Ovary (tissue), 7 donors: ENCODE measurements at regions not wholly inside any gene's neighbourhood (a gene's known extent, or its start where the extent isn't known, plus 50 kb on each side); places are given as distances from the start of the nearest gene placed in this dataset.
"Not testable (repeated sequence)": the region's sequence is repeated elsewhere in the genome, so short reads cannot be mapped to it uniquely, and the experiment has no call there.

Experiments used
- DNase-seq, 5 donors: peaks; one replicate each; pipeline ENCODE4 v3.0.0-alpha.2; 2019 to 2020
- H3K27ac ChIP-seq, 2 donors: fragments of 200-600 bp; one replicate each; pipeline versions ENCODE4 v1.5.1 to v1.8.0; 2019 to 2022
- H3K27me3 ChIP-seq: fragments of 200-600 bp; one replicate; pipeline ENCODE4 v1.8.0; 2022
- H3K36me3 ChIP-seq: fragments of 200-600 bp; sonication (generic); one replicate; pipeline ENCODE4 v1.5.1; 2019
- H3K4me1 ChIP-seq: one replicate; pipeline ENCODE4 v1.8.1; 2013; ENCODE audit warnings: mild to moderate bottlenecking, moderate library complexity; ENCODE audit not compliant: insufficient read depth
- H3K4me3 ChIP-seq: fragments of 200-600 bp; sonication (generic); one replicate; pipeline ENCODE4 v1.5.1; 2017
- H3K9me3 ChIP-seq, 2 donors: fragments of 200-600 bp in 1 of 2; sonication (generic) in 1 of 2; one replicate each; pipeline versions ENCODE4 v1.5.1 to v1.8.1; 2013 to 2019; ENCODE audit warnings: mild to moderate bottlenecking in 1 of 2, moderate library complexity in 1 of 2
- WGBS, 3 donors: extraction: QIAGEN DNeasy Blood & Tissue Kit in 1 of 3; methylation state at CpG; one replicate each; pipeline versions ENCODE4 v1.1.5 to v1.1.7; 2013 to 2017; 5-methylcytosine and 5-hydroxymethylcytosine counted together
- intact Hi-C, 4 donors: fragments of 100-400 bp; cut with DNase I; formaldehyde crosslinking; loops; one replicate each; pipeline versions ENCODE4 v1.11.0 to v1.15.1; 2022 to 2023
- donor health status: DM: no; HTN: no; CAD: no; lungs with moderate emphysema.
- donor health status: DM: no; HTN: no; CAD: no.
- donor health status: Bipolar disorder and iron deficiency.
- donor health status: DM: no; HTN: no; CAD: no.
- donor health status: DM: yes; HTN: yes; CAD: no.

DNA sequence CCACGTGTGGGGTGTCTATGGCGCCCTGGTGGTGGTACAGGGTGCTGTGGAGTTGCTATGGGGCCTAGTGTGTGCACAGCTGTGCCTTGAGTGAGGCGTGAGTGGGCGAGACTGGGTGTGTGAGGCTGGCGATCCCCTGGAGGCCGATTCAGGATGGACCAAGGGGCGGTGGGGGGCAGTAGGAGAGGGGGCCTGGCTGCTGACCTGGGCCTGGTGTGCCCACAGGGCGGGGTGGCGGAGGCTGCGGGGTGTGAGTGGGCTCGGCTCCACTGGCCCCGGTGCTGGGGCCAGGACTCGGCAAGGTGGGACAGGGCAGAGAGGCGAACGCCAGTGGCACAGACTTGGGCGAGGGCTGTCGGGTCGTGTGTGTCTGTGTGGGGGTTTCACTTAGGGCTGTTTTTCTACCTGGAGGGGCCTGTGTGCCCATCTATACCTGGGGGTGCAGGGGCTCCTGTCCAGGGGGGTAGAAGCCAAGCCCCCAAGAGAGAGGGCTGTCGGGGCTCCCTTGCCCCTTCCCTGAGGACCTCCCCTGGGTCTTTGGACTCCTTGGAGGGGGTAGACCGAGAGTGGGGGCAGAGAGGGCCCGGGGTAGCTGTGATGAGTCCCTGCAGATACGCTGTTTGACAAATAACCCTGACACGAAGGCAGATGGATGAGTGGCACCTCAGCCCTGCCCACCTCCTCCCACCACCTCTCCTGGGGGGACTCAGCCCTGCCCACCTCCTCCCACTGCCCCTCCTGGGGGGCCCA lies 194.6 kb downstream of the TMEM121 start:
- H3K27ac ChIP-seq, H3K4me1 ChIP-seq, H3K4me3 ChIP-seq, H3K36me3 ChIP-seq, H3K27me3 ChIP-seq, H3K9me3 ChIP-seq, intact Hi-C loops: not testable (repeated sequence)
- WGBS, 3 donors, result 82 to 96% (median 85%) methylated on average over 5 to 21 of the region's 23 CpGs
- peak in 1 of 5 donors; percentile 0 for DNase-seq

DNA sequence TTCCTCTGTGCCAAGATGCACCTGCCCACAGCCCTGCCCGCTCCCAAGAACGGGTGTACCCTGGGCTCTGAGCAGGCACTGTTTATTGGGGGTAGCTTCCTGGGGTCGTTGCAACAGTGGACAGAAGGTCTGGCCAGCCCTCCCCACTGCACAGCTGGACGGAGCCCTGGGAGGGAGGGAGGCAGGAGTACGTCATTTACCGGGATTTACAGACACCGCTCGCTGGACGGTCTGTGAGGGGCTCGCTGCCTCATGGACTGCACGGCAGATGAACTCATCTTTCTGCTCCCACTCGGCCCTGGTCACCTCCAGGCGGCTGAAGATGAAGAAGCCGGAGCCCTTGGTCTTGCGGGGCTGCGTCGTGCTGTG lies 195.2 kb downstream of the TMEM121 start:
- H3K36me3 ChIP-seq, intact Hi-C loops, H3K4me3 ChIP-seq, H3K27ac ChIP-seq, H3K9me3 ChIP-seq, H3K4me1 ChIP-seq, H3K27me3 ChIP-seq: not testable (repeated sequence)
- WGBS, 3 donors, result 83 to 86% (median 84%) methylated on average over 10 to 17 of the region's 17 CpGs
- DNase-seq, result peak in 1 of 5 donors; percentile 7

DNA sequence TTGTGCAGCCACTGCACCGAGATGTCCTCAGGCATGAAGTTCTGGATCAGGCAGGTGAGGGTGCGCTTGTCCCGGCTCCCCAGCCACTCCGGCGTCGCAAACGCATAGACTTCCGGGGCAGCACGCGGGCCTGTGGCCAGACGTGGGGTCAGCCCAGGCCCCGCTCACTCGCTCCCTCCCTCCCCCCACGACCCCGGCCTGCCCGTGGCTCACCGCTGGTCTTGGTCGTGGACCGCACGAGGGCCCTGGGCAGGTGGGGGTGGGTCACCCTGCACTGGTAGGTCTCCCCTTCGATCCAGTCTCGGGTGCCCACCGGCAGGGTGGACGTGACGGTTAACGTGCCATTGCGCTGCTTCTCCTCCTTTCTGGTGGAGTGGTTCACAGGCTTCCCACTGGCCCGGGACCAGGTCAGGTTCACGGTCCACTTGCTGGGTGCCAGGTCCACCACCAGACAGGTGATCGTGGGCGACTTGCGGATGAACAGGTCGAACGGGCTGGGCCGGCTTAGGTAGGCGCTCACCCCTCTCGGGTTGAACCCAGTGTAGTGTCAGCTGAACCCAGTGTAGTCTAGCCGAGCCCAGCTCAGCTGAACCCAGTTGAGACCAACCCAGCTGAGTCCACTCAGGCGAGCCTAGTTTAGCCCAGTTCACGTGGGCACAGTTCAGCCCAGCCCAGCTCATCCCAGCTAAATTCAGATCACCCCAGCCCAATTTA lies 195.8 kb downstream of the TMEM121 start:
- WGBS, 3 donors, result 90 to 94% (median 92%) methylated on average over 18 to 40 of the region's 40 CpGs
- DNase-seq, result peak in 1 of 5 donors; percentile 11
- intact Hi-C loops, result not testable (repeated sequence)

GRCh38 chr14:105723271-105723670 lies 196.9 kb downstream of the TMEM121 start:
- H3K27me3 ChIP-seq, H3K4me1 ChIP-seq, H3K36me3 ChIP-seq, H3K27ac ChIP-seq, intact Hi-C loops, H3K9me3 ChIP-seq, H3K4me3 ChIP-seq: not testable (repeated sequence)
- 75 to 92% (median 87%) methylated on average over 2 to 7 of the region's 8 CpGs for WGBS, 3 donors
- peak in 1 of 5 donors; percentile 8 for DNase-seq

More for the DNA sequence above, 195.8 kb downstream of the TMEM121 start:
- not testable (repeated sequence) for H3K4me1 ChIP-seq, H3K27me3 ChIP-seq, H3K4me3 ChIP-seq, H3K36me3 ChIP-seq, H3K27ac ChIP-seq, H3K9me3 ChIP-seq

DNA sequence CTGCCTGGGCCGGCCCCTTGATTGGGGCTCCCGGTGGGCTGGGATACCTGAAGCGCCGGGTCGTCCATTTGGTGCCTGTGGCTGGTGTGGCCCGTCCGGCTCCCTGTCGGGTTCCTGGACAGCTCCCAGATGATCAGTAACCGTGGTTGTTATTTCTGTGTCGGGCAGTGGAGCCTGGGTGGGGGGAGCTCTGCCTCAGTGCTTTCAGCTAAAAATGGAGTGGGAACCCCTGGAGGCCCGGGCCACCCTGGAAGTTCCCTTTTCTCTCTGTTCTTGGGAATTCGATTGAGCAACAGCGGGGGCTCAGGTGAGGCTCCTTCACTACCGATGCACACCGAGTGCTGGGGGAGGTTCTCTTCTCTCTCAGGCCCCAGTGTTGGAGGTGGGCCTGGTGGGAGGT lies 197.4 kb downstream of the TMEM121 start:
- DNase-seq, H3K4me3 ChIP-seq, H3K27me3 ChIP-seq, H3K27ac ChIP-seq, intact Hi-C loops, H3K4me1 ChIP-seq, H3K9me3 ChIP-seq, H3K36me3 ChIP-seq: not testable (repeated sequence)
- 83 to 86% (median 85%) methylated on average over 15 of the region's 15 CpGs for WGBS, 3 donors

DNA sequence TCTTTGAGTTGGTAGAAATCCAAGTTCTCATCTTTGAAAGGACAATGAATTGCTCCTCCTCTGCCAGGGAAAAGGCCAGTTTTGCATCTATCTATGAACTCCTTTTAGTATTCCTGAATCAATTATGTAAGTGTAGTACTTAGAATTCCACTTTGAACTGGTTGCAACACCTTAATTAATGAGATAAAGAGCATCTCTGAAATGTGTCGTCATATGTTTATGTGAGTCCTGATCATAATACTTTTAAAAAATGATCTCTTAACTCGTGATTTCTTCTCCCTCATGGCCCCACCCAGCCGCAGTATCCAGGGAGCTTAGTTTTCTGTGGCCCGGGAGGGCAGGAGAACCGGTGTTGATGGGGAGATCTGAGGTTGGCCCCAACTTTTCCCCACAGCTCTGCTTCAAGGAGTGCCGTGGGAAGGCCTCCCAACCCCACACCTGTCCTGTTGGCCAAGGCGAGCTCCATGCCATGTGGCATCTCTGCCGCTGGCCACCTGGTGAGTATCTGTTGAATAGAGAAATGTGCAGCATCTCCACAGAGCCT lies 203.5 kb downstream of the TMEM121 start:
- intact Hi-C loops, DNase-seq, H3K36me3 ChIP-seq, H3K4me1 ChIP-seq, H3K27ac ChIP-seq, H3K9me3 ChIP-seq, H3K27me3 ChIP-seq, H3K4me3 ChIP-seq: not testable (repeated sequence)
- 60 to 71% (median 66%) methylated on average over 8 of the region's 8 CpGs for WGBS, 3 donors

DNA sequence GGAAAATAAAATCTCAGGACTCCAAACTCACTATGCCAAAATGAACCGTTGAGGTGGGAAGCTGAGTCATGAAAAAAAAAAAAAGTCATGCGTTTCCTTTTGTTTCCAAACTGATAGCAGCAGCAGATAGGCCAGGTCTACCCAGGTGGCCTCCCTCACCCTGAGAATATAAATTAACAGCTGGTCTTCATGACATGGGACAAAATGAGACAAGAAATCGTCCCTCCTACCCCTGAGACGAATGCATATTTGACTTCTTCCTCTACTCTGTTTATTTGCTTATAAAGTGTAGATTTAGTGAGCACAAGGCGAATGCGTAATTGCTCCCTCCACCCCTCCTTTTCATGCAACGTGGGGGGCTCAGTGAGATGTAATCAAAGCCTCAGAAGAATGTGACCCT lies 204.3 kb downstream of the TMEM121 start:
- DNase-seq, H3K27me3 ChIP-seq, H3K27ac ChIP-seq, H3K36me3 ChIP-seq, H3K4me3 ChIP-seq, intact Hi-C loops, H3K4me1 ChIP-seq, H3K9me3 ChIP-seq: not testable (repeated sequence)
- 43 to 54% (median 52%) methylated on average over 7 of the region's 7 CpGs for WGBS, 3 donors

GRCh38 chr14:105731221-105731985 lies 205.0 kb downstream of the TMEM121 start:
- H3K36me3 ChIP-seq, H3K27me3 ChIP-seq, DNase-seq, H3K4me3 ChIP-seq, H3K4me1 ChIP-seq, intact Hi-C loops, H3K27ac ChIP-seq, H3K9me3 ChIP-seq: not testable (repeated sequence)
- WGBS, 3 donors, result 76 to 78% (median 77%) methylated on average over 21 to 31 of the region's 31 CpGs
